DND-41 (cell line): ENCODE measurements at regions not wholly inside any gene's neighbourhood (a gene's known extent, or its start where the extent isn't known, plus 50 kb on each side); places are given as distances from the start of the nearest gene placed in this dataset.
"Not testable (repeated sequence)": the region's sequence is repeated elsewhere in the genome, so short reads cannot be mapped to it uniquely, and the experiment has no call there.

ENCODE experiments used
- ATAC-seq: fragments of 200-7000 bp; cut with Tn5 transposase; 3 replicates; pipeline ENCODE4 v1.9.1; 2021; ENCODE audit warnings: low read depth; ENCODE audit not compliant: insufficient read depth
- DNase-seq: peaks from one replicate; pipeline ENCODE4 v3.0.0-alpha.2; 2020
- H2AFZ ChIP-seq: 2 replicates; pipeline ENCODE4 v1.6.0; 2012; ENCODE audit warnings: low read depth, low read length
- H3K27ac ChIP-seq: 2 replicates; pipeline ENCODE4 v1.5.1; 2012; ENCODE audit warnings: low read length, inconsistent platforms
- H3K27me3 ChIP-seq: fragments of 200-600 bp; sonication (generic); 2 replicates; pipeline ENCODE4 v1.6.0; 2012; ENCODE audit warnings: low read length, mild to moderate bottlenecking, inconsistent platforms; ENCODE audit not compliant: insufficient read depth, poor library complexity
- H3K36me3 ChIP-seq: 2 replicates; pipeline ENCODE4 v1.5.1; 2012; ENCODE audit warnings: low read length, inconsistent platforms; ENCODE audit not compliant: insufficient read depth
- H3K4me1 ChIP-seq: 2 replicates; pipeline ENCODE4 v1.5.1; 2012; ENCODE audit warnings: mild to moderate bottlenecking, low read length; ENCODE audit not compliant: insufficient read depth
- H3K4me2 ChIP-seq: 2 replicates; pipeline ENCODE4 v1.6.0; 2012; ENCODE audit warnings: mild to moderate bottlenecking, moderate library complexity, low read length, inconsistent platforms; ENCODE audit not compliant: insufficient read depth
- H3K4me3 ChIP-seq, 2 experiments: fragments of 200-600 bp in 1 of 2; shearing (Covaris generic) in 1 of 2; 2 replicates each; pipeline ENCODE4 v1.5.1; 2012 to 2016; ENCODE audit warnings: inconsistent platforms in 2 of 2, low read length in 2 of 2, mild to moderate bottlenecking in 2 of 2, low read depth in 1 of 2, moderate library complexity in 1 of 2
- H3K79me2 ChIP-seq: 2 replicates; pipeline ENCODE4 v1.6.0; 2012; ENCODE audit warnings: low read length, inconsistent platforms; ENCODE audit not compliant: insufficient read depth
- H3K9ac ChIP-seq: 2 replicates; pipeline ENCODE4 v1.6.0; 2012; ENCODE audit warnings: low read depth, mild to moderate bottlenecking, inconsistent platforms, low read length, moderate library complexity
- H3K9me3 ChIP-seq: 2 replicates; pipeline ENCODE4 v1.5.1; 2012; ENCODE audit warnings: low read length, moderate library complexity, mild to moderate bottlenecking, inconsistent platforms; ENCODE audit not compliant: insufficient read depth, severe bottlenecking
- H4K20me1 ChIP-seq: 2 replicates; pipeline ENCODE4 v1.6.0; 2012; ENCODE audit warnings: low read length; ENCODE audit not compliant: insufficient read depth
- EZH2 ChIP-seq: IDR thresholded peaks from 3 replicates; pipeline ENCODE4 v1.6.1; 2012; ENCODE audit warnings: borderline replicate concordance, low read depth, mild to moderate bottlenecking, moderate library complexity, low read length, inconsistent platforms; ENCODE audit not compliant: severe bottlenecking
- TF ChIP-seq, protein P1 (sequence below): IDR thresholded peaks from 2 replicates; pipeline ENCODE4 v1.5.1; 2012; ENCODE audit warnings: borderline replicate concordance, low read length, moderate library complexity, mild to moderate bottlenecking; ENCODE audit not compliant: poor library complexity, severe bottlenecking; ENCODE audit errors: extremely low read depth

DNA sequence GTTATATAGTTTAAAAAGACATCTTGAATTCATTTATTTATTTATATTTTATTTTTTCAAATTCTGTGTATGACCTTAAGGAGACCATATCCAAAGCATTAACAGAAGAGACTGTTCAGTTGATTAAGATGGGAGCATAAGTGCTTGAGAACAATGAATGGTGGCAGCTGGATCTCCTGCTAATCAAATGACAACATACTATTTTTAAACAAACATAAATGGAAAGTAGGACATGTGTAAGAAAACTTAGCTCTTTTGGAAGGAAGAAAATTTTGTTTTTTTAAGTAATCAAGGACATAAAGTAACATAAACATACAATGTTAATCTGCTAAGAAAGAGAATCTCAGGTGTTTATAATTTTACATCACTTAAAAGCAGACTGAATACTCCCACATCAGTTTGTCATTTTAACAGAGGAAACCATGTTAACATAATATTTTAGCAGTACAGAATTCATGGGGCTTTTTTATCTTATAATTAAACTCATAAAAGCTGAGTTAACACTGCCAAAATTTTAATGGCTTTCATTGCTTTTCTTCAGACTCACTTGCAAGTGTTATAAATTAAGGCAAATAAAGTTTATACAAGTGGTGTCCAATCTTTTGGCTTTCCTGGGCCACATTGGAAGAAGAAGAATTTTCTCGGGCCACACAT, 95.1 kb downstream of the MAD2L1 start:
- H3K27me3 ChIP-seq: no peaks in the 10 kb centered on the region
- no peaks in the 10 kb centered on the region for H3K79me2 ChIP-seq
- no peak overlapping the region for H2AFZ ChIP-seq
- no peak for DNase-seq
- H3K9me3 ChIP-seq: no peaks in the 10 kb centered on the region
- ATAC-seq: no peak
- H4K20me1 ChIP-seq: no peaks in the 10 kb centered on the region
- H3K4me1 ChIP-seq: no peaks in the 10 kb centered on the region
- no peak overlapping the region for H3K27ac ChIP-seq
- no peak overlapping the region for H3K9ac ChIP-seq
- H3K4me2 ChIP-seq: no peak overlapping the region
- TF ChIP-seq, protein P1, sequence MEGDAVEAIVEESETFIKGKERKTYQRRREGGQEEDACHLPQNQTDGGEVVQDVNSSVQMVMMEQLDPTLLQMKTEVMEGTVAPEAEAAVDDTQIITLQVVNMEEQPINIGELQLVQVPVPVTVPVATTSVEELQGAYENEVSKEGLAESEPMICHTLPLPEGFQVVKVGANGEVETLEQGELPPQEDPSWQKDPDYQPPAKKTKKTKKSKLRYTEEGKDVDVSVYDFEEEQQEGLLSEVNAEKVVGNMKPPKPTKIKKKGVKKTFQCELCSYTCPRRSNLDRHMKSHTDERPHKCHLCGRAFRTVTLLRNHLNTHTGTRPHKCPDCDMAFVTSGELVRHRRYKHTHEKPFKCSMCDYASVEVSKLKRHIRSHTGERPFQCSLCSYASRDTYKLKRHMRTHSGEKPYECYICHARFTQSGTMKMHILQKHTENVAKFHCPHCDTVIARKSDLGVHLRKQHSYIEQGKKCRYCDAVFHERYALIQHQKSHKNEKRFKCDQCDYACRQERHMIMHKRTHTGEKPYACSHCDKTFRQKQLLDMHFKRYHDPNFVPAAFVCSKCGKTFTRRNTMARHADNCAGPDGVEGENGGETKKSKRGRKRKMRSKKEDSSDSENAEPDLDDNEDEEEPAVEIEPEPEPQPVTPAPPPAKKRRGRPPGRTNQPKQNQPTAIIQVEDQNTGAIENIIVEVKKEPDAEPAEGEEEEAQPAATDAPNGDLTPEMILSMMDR: no peak
- TF ChIP-seq EZH2: no peak
- no peaks in the 10 kb centered on the region for H3K36me3 ChIP-seq
- no peak overlapping the region for H3K4me3 ChIP-seq

DNA sequence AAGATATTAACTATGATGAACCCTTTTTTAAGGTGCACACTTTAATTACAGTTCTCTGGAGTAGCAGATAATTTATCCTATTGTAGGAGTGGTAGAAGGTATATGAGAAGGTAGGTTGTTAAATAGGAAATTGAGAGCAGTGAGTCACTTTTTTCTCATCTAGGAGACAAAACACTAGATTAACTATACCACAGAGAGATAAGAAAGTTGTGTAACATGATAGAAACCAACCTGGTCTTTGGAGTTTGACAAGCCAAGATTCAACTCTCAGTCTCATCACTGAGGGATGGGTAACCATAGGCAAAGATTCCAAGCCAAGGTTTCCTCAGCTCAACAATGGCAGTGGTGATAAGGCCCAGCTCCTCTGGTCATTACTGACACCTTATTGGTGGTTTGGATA, 104.0 kb downstream of the MAD2L1 start:
- no peak overlapping the region for H3K4me2 ChIP-seq
- H3K4me1 ChIP-seq: no peaks in the 10 kb centered on the region
- H3K79me2 ChIP-seq: no peaks in the 10 kb centered on the region
- H4K20me1 ChIP-seq: no peaks in the 10 kb centered on the region
- no peaks in the 10 kb centered on the region for H3K9me3 ChIP-seq
- H2AFZ ChIP-seq: no peak overlapping the region
- no peak overlapping the region for H3K9ac ChIP-seq
- H3K4me3 ChIP-seq: no peak overlapping the region
- H3K27ac ChIP-seq: no peak overlapping the region
- TF ChIP-seq, protein P1: no peak
- no peak for TF ChIP-seq EZH2
- H3K27me3 ChIP-seq: no peaks in the 10 kb centered on the region
- DNase-seq (no peak), ATAC-seq (no peak)
- H3K36me3 ChIP-seq: no peaks in the 10 kb centered on the region

DNA sequence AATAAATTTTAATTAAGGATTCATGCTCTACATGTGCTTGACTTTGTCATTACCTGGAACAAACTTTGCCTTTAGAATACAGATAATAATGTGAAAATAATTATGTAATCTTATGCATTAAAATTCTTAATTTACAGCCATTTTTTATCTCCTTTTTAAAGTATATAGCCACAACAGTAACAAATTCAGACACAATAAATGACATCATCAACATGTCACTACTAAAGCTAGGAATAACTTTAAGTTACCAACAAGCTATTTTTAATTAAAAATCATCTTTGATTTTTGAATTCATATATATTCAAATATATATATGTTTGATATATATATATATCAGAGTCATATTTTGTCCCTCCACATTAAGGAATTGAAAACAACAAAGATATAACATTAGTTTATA, 107.7 kb downstream of the MAD2L1 start:
- no peaks in the 10 kb centered on the region for H3K27me3 ChIP-seq
- no peak overlapping the region for H3K27ac ChIP-seq
- no peak overlapping the region for H3K4me3 ChIP-seq
- ATAC-seq: no peak
- no peak overlapping the region for H3K4me2 ChIP-seq
- no peak for TF ChIP-seq EZH2
- TF ChIP-seq, protein P1: no peak
- no peaks in the 10 kb centered on the region for H3K79me2 ChIP-seq
- no peaks in the 10 kb centered on the region for H3K36me3 ChIP-seq
- H2AFZ ChIP-seq: no peak overlapping the region
- H4K20me1 ChIP-seq: no peaks in the 10 kb centered on the region
- H3K4me1 ChIP-seq: no peaks in the 10 kb centered on the region
- H3K9ac ChIP-seq: no peak overlapping the region
- no peak for DNase-seq
- H3K9me3 ChIP-seq: no peaks in the 10 kb centered on the region

DNA sequence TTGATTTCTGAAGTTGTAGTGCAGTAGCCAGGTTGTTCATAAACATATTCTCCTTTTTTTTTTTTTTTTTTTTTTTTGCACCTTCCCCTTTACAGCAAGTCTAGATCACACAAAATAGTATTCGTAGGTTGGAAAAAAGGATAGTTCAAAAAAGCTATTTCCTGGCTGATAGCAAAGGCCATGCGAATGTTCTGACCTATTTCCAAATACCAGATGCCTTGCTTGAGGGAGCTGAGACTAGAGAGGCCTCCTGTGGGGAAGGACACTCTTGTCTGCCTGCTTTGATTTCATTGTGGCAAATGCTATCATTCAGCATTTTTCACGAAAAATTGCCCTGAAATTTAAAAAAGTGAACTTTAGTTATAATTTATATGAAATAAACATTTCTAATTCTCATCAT, 111.4 kb downstream of the MAD2L1 start:
- no peak overlapping the region for H3K4me3 ChIP-seq
- TF ChIP-seq, protein P1: no peak
- no peak for TF ChIP-seq EZH2
- H3K9ac ChIP-seq: no peak overlapping the region
- ATAC-seq: no peak
- H3K27me3 ChIP-seq: no peaks in the 10 kb centered on the region
- H3K27ac ChIP-seq: no peak overlapping the region
- no peak overlapping the region for H2AFZ ChIP-seq
- no peaks in the 10 kb centered on the region for H4K20me1 ChIP-seq
- H3K4me1 ChIP-seq: no peaks in the 10 kb centered on the region
- no peak for DNase-seq
- H3K79me2 ChIP-seq: no peaks in the 10 kb centered on the region
- no peak overlapping the region for H3K4me2 ChIP-seq
- H3K9me3 ChIP-seq: no peaks in the 10 kb centered on the region
- no peaks in the 10 kb centered on the region for H3K36me3 ChIP-seq

DNA sequence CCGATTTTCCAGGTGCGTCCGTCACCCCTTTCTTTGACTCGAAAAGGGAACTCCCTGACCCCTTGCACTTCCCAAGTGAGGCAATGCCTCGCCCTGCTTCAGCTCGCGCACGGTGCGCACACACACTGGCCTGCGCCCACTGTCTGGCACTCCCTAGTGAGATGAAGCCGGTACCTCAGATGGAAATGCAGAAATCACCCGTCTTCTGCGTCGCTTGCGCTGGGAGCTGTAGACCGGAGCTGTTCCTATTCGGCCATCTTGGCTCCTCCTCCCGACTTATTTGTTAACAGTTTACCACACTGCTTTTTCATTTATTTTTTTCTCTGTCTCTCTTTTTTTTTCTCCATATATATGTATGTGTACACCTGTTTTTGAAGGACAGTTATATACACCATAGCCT, 112.2 kb downstream of the MAD2L1 start:
- ATAC-seq, H3K27ac ChIP-seq, H3K79me2 ChIP-seq, H3K36me3 ChIP-seq, H3K9ac ChIP-seq, DNase-seq, H3K4me1 ChIP-seq, H2AFZ ChIP-seq, H4K20me1 ChIP-seq, H3K9me3 ChIP-seq, H3K4me3 ChIP-seq, H3K4me2 ChIP-seq, H3K27me3 ChIP-seq: not testable (repeated sequence)
